ENCODE measurements at regions not wholly inside any gene's neighbourhood (a gene's known extent, or its start where the extent isn't known, plus 50 kb on each side); places are given as distances from the start of the nearest gene placed in this dataset.

- Histone ChIP-seq H3K4me1 (ENCODE audit: low read depth, poor library complexity, severe bottlenecking) (no peaks in the 10 kb centered on the region), H3K27ac (no peak overlapping the region), H3K9ac (no peak overlapping the region), H4K20me1 (ENCODE audit: insufficient read depth) (no peaks in the 10 kb centered on the region), H3K27me3 (ENCODE audit: insufficient read depth, low read depth) (no peaks in the 10 kb centered on the region; the same call in 1 of the 2 replicates), H3K4me3 (IDR thresholded peaks at IDR 0.05; ENCODE audit: insufficient read depth, low read depth, low read length) (no peak overlapping the region), H3K4me2 (no peak overlapping the region), H3K36me3 (ENCODE audit: insufficient read depth) (no peaks in the 10 kb centered on the region), H2AFZ (ENCODE audit: low read depth) (no peak overlapping the region), H3K79me2 (ENCODE audit: insufficient read depth, low read depth) (no peaks in the 10 kb centered on the region)
- TF ChIP-seq, protein P1, sequence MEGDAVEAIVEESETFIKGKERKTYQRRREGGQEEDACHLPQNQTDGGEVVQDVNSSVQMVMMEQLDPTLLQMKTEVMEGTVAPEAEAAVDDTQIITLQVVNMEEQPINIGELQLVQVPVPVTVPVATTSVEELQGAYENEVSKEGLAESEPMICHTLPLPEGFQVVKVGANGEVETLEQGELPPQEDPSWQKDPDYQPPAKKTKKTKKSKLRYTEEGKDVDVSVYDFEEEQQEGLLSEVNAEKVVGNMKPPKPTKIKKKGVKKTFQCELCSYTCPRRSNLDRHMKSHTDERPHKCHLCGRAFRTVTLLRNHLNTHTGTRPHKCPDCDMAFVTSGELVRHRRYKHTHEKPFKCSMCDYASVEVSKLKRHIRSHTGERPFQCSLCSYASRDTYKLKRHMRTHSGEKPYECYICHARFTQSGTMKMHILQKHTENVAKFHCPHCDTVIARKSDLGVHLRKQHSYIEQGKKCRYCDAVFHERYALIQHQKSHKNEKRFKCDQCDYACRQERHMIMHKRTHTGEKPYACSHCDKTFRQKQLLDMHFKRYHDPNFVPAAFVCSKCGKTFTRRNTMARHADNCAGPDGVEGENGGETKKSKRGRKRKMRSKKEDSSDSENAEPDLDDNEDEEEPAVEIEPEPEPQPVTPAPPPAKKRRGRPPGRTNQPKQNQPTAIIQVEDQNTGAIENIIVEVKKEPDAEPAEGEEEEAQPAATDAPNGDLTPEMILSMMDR (conservative IDR thresholded peaks at IDR 0.05; ENCODE audit: low read depth, low read length), result no peak
Observed at GRCh38 chr1:17893891-17894631, 138.9 kb downstream of the ACTL8 start.

DNA sequence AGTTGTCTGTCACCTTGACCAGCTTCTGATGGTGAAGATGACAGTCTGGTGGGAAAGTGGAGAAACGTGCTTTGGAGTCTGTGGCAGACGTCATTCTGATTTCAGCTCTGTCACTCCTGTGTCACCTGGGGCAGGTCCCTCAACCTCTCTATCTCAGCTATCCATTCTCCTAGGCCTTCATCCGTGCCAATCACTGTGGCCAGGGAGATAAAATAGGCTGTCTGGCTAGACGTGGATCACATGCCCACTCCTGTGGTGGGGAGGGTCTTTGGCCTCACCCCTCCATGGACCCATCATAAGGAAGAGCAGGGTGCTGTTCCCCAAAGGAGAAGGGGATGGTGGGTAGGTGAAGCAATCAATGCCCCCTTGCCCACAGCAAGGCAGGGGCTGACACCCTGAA lies 140.3 kb downstream of the ACTL8 start:
- TF ChIP-seq, protein P1 (conservative IDR thresholded peaks at IDR 0.05; ENCODE audit: low read depth, low read length), result no peak
- Histone ChIP-seq H3K27ac (no peak overlapping the region), H3K4me1 (ENCODE audit: low read depth, poor library complexity, severe bottlenecking) (no peaks in the 10 kb centered on the region), H3K9ac (no peak overlapping the region), H3K79me2 (ENCODE audit: insufficient read depth, low read depth) (no peaks in the 10 kb centered on the region), H3K27me3 (ENCODE audit: insufficient read depth, low read depth) (no peaks in the 10 kb centered on the region; the same call in 1 of the 2 replicates), H4K20me1 (ENCODE audit: insufficient read depth) (no peaks in the 10 kb centered on the region), H3K4me2 (no peak overlapping the region), H2AFZ (ENCODE audit: low read depth) (no peak overlapping the region), H3K36me3 (ENCODE audit: insufficient read depth) (no peaks in the 10 kb centered on the region), H3K4me3 (IDR thresholded peaks at IDR 0.05; ENCODE audit: insufficient read depth, low read depth, low read length) (no peak overlapping the region)

DNA sequence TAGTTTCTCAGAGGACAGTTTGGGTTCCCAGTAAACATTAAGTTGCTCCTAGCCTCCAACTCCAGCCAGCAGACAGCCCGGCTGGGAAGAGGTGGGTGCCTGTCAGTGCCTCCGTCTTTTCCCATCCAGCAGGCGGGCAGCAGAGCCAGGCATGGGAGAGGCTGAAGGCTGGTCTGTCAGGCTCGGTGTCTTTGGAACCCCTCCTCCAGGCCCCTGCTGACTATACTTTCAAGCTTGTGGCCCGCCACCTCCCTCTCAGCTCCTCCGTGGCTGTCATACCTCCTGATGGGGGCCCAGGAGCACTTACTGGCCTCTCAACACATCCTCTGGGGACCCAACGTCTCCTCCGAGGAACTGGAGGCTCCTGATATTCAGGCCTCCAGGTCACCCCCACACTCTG lies 140.9 kb downstream of the ACTL8 start:
- Histone ChIP-seq H3K4me2 (no peak overlapping the region), H3K27me3 (ENCODE audit: insufficient read depth, low read depth) (no peaks in the 10 kb centered on the region; the same call in 1 of the 2 replicates), H3K9ac (no peak overlapping the region), H3K4me3 (IDR thresholded peaks at IDR 0.05; ENCODE audit: insufficient read depth, low read depth, low read length) (no peak overlapping the region), H4K20me1 (ENCODE audit: insufficient read depth) (no peaks in the 10 kb centered on the region), H3K79me2 (ENCODE audit: insufficient read depth, low read depth) (no peaks in the 10 kb centered on the region), H3K36me3 (ENCODE audit: insufficient read depth) (no peaks in the 10 kb centered on the region), H3K4me1 (ENCODE audit: low read depth, poor library complexity, severe bottlenecking) (no peaks in the 10 kb centered on the region), H2AFZ (ENCODE audit: low read depth) (no peak overlapping the region), H3K27ac (no peak overlapping the region)
- TF ChIP-seq, protein P1 (conservative IDR thresholded peaks at IDR 0.05; ENCODE audit: low read depth, low read length), result no peak

DNA sequence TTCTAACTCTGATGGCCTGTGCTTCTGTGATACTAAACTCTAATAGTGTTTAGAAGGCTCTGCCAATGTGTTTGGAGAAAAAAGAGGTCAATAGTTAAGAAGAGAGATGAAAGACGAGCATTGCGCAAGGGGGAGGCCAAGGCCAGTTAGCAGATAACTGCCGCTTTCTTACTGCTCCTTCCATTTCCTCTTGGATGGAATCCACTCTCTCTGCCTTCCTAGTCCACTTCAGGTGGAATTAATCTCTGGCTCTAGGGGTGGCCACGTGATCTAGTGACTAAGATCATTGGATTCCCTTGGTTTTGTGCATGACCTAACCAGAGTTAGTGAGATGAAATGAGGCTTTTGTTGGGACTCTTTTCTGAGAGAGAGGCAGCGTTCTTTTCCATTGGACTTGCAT lies 148.3 kb downstream of the ACTL8 start:
- TF ChIP-seq, protein P1 (conservative IDR thresholded peaks at IDR 0.05; ENCODE audit: low read depth, low read length), result no peak
- no peaks in the 10 kb centered on the region for H3K4me1 ChIP-seq (ENCODE audit: low read depth, poor library complexity, severe bottlenecking)
- H3K36me3 ChIP-seq (ENCODE audit: insufficient read depth), result no peaks in the 10 kb centered on the region
- H3K4me3 ChIP-seq (IDR thresholded peaks at IDR 0.05; ENCODE audit: insufficient read depth, low read depth, low read length), result no peak overlapping the region
- H3K27me3 ChIP-seq (ENCODE audit: insufficient read depth, low read depth), result no peaks in the 10 kb centered on the region; the same call in 1 of the 2 replicates
- H3K27ac ChIP-seq, result no peak overlapping the region
- no peaks in the 10 kb centered on the region for H4K20me1 ChIP-seq (ENCODE audit: insufficient read depth)
- H2AFZ ChIP-seq (ENCODE audit: low read depth), result no peak overlapping the region
- no peaks in the 10 kb centered on the region for H3K79me2 ChIP-seq (ENCODE audit: insufficient read depth, low read depth)
- no peak overlapping the region for H3K4me2 ChIP-seq
- no peak overlapping the region for H3K9ac ChIP-seq
